ENCODE measurements at regions not wholly inside any gene's neighbourhood (a gene's known extent, or its start where the extent isn't known, plus 50 kb on each side); places are given as distances from the start of the nearest gene placed in this dataset.

DNA sequence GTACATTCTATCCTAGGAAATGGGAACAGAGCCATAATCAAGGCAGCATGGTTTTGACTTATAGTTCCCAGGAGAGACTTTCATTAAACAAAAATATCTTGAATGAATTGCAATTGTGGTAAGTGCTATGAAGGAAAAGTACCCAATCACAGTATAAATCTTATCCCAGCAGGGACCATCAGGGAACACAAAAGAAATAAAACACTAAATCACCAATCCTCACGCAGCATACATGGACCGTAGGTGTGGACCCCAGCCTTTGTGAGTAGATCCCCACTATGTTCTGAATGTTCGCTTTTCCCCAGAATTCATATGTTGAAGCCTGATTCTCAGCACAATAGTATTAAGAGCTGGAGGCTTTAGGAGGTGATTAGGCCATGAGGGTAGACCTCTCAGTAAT lies 925.0 kb upstream of the RBFOX1 start:
- peaks cover 2% of the 10 kb centered on the region for H3K9me3 Mint-ChIP-seq (ENCODE audit: unreplicated experiment)
- TF ChIP-seq CTCF (IDR thresholded peaks at IDR 0.05; ENCODE audit: partially characterized antibody, unreplicated experiment) = no peak
- no peak overlapping the region for H3K4me3 Mint-ChIP-seq (ENCODE audit: unreplicated experiment)
- H3K27ac Mint-ChIP-seq (ENCODE audit: unreplicated experiment) = no peak overlapping the region
- H3K27me3 Mint-ChIP-seq (ENCODE audit: unreplicated experiment) = peaks cover 3% of the 10 kb centered on the region
- no peaks in the 10 kb centered on the region for H3K36me3 Mint-ChIP-seq (ENCODE audit: unreplicated experiment)
- no peak for DNase-seq
- peaks cover 7% of the 10 kb centered on the region for H3K4me1 Mint-ChIP-seq (ENCODE audit: low read depth, unreplicated experiment)

DNA sequence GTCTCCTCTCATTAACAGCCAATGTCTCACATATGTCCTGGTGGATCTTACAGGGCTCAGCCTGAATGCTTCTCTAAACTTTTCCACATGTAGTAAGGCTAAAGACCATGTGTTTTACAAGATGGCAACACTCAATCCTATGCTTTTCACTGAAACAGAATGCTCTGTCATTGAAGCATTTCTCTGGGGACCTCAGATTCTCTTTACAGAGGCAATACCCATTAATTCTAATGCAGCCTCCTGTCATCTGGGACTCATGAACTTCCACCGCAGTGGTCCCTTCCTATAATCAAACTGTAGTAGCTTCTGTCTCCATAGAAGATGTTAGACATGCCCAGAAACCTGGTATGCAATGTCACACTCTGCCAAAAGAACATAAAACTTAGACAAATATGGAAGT lies 926.6 kb upstream of the RBFOX1 start:
- Mint-ChIP-seq H3K4me3 (ENCODE audit: unreplicated experiment) (no peak overlapping the region), H3K9me3 (ENCODE audit: unreplicated experiment) (peaks cover 2% of the 10 kb centered on the region), H3K27ac (ENCODE audit: unreplicated experiment) (no peak overlapping the region), H3K27me3 (ENCODE audit: unreplicated experiment) (peaks cover 3% of the 10 kb centered on the region), H3K36me3 (ENCODE audit: unreplicated experiment) (no peaks in the 10 kb centered on the region), H3K4me1 (ENCODE audit: low read depth, unreplicated experiment) (peaks cover 7% of the 10 kb centered on the region)
- no peak for TF ChIP-seq CTCF (IDR thresholded peaks at IDR 0.05; ENCODE audit: partially characterized antibody, unreplicated experiment)
- DNase-seq = no peak

GRCh38 chr16:6382924-6383459 lies 949.7 kb upstream of the RBFOX1 start:
- Mint-ChIP-seq H3K36me3 (ENCODE audit: unreplicated experiment) (no peaks in the 10 kb centered on the region), H3K9me3 (ENCODE audit: unreplicated experiment) (no peaks in the 10 kb centered on the region), H3K27me3 (ENCODE audit: unreplicated experiment) (no peaks in the 10 kb centered on the region), H3K4me3 (ENCODE audit: unreplicated experiment) (no peak overlapping the region), H3K4me1 (ENCODE audit: low read depth, unreplicated experiment) (no peaks in the 10 kb centered on the region), H3K27ac (ENCODE audit: unreplicated experiment) (no peak overlapping the region)
- DNase-seq = no peak
- TF ChIP-seq CTCF (IDR thresholded peaks at IDR 0.05; ENCODE audit: partially characterized antibody, unreplicated experiment) = no peak

DNA sequence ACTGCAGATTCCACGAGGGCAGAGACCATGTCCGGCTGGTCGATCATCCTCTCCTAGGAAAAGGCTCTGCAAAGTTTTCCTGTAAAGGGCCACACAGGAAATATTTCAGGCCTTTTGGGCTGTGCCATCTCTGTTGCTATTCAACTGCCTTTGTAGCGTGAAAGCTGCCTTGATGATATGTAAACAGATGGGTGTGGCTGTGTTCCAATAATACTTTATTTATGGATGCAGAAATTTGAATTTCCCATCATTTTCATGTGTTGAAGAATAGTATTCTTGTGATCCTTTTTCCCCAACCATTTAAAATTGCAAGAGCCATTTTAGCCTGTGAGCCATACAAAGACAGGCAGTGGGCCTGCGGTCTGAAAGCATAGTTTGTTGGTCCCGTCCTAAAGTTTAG lies 950.7 kb upstream of the RBFOX1 start:
- H3K27me3 Mint-ChIP-seq (ENCODE audit: unreplicated experiment) = no peaks in the 10 kb centered on the region
- H3K9me3 Mint-ChIP-seq (ENCODE audit: unreplicated experiment) = no peaks in the 10 kb centered on the region
- no peak overlapping the region for H3K4me3 Mint-ChIP-seq (ENCODE audit: unreplicated experiment)
- no peak for TF ChIP-seq CTCF (IDR thresholded peaks at IDR 0.05; ENCODE audit: partially characterized antibody, unreplicated experiment)
- no peaks in the 10 kb centered on the region for H3K36me3 Mint-ChIP-seq (ENCODE audit: unreplicated experiment)
- DNase-seq = no peak
- H3K4me1 Mint-ChIP-seq (ENCODE audit: low read depth, unreplicated experiment) = no peaks in the 10 kb centered on the region
- no peak overlapping the region for H3K27ac Mint-ChIP-seq (ENCODE audit: unreplicated experiment)

GRCh38 chr16:6377956-6378355 lies 954.7 kb upstream of the RBFOX1 start:
- Mint-ChIP-seq H3K9me3 (ENCODE audit: unreplicated experiment) (peaks cover 3% of the 10 kb centered on the region), H3K4me3 (ENCODE audit: unreplicated experiment) (no peak overlapping the region), H3K27ac (ENCODE audit: unreplicated experiment) (peak overlapping the region; percentile 65), H3K4me1 (ENCODE audit: low read depth, unreplicated experiment) (peaks cover 7% of the 10 kb centered on the region), H3K27me3 (ENCODE audit: unreplicated experiment) (no peaks in the 10 kb centered on the region), H3K36me3 (ENCODE audit: unreplicated experiment) (no peaks in the 10 kb centered on the region)
- TF ChIP-seq CTCF (IDR thresholded peaks at IDR 0.05; ENCODE audit: partially characterized antibody, unreplicated experiment) = no peak
- peak; percentile 21 for DNase-seq

All from glutamatergic neuron (in vitro differentiated cells).